ENCODE measurements at regions not wholly inside any gene's neighbourhood (a gene's known extent, or its start where the extent isn't known, plus 50 kb on each side); places are given as distances from the start of the nearest gene placed in this dataset.

- H3K27ac ChIP-seq (ENCODE audit: low read depth in 1 of 2, low read length in 1 of 2) = no peak overlapping the region
- TF ChIP-seq CTCF (IDR thresholded peaks at IDR 0.05; ENCODE audit: control extremely low read depth, extremely low read depth) = no peak
- H3K4me3 ChIP-seq = no peak overlapping the region
- no peaks in the 10 kb centered on the region for H3K36me3 ChIP-seq (ENCODE audit: control insufficient read depth in 4 of 4, insufficient read depth in 4 of 4, low read length in 4 of 4)
- H3K4me1 ChIP-seq (ENCODE audit: control insufficient read depth in 5 of 5, insufficient read depth in 5 of 5, low read length in 5 of 5) = peaks cover 0 to 19% (median 0%) of the 10 kb centered on the region in 5 donors
- ATAC-seq (ENCODE audit: insufficient read depth, low FRiP score) (no peak), DNase-seq (no peak)
- no peaks in the 10 kb centered on the region for H3K9me3 ChIP-seq (ENCODE audit: control insufficient read depth in 4 of 4, insufficient read depth in 3 of 4, low read length in 3 of 4)
- 60 to 76% methylated on average over 2 of the region's 2 CpGs for WGBS, 2 donors
- H3K27me3 ChIP-seq (ENCODE audit: control insufficient read depth in 3 of 3, insufficient read depth in 3 of 3, low read length in 2 of 3) = no peaks in the 10 kb centered on the region
- no peak overlapping the region for H3K9ac ChIP-seq (ENCODE audit: insufficient read depth in 1 of 2, low read length in 2 of 2)
Measured at GRCh38 chr9:26356491-26356890, 536.1 kb downstream of the CAAP1 start.

GRCh38 chr9:26346942-26347477 lies 545.6 kb downstream of the CAAP1 start:
- ATAC-seq (ENCODE audit: insufficient read depth, low FRiP score) (no peak), DNase-seq (no peak)
- H3K4me1 ChIP-seq (ENCODE audit: control insufficient read depth in 5 of 5, insufficient read depth in 5 of 5, low read length in 5 of 5) = no peaks in the 10 kb centered on the region
- H3K9ac ChIP-seq (ENCODE audit: insufficient read depth in 1 of 2, low read length in 2 of 2) = no peak overlapping the region
- H3K27ac ChIP-seq (ENCODE audit: low read depth in 1 of 2, low read length in 1 of 2) = no peak overlapping the region
- H3K27me3 ChIP-seq (ENCODE audit: control insufficient read depth in 3 of 3, insufficient read depth in 3 of 3, low read length in 2 of 3) = no peaks in the 10 kb centered on the region
- 84% methylated on average over 8 of the region's 8 CpGs for WGBS, 2 donors
- no peaks in the 10 kb centered on the region for H3K36me3 ChIP-seq (ENCODE audit: control insufficient read depth in 4 of 4, insufficient read depth in 4 of 4, low read length in 4 of 4)
- no peak overlapping the region for H3K4me3 ChIP-seq
- H3K9me3 ChIP-seq (ENCODE audit: control insufficient read depth in 4 of 4, insufficient read depth in 3 of 4, low read length in 3 of 4) = peaks cover 0 to 3% (median 0%) of the 10 kb centered on the region in 4 donors
- no peak for TF ChIP-seq CTCF (IDR thresholded peaks at IDR 0.05; ENCODE audit: control extremely low read depth, extremely low read depth)

- ATAC-seq (ENCODE audit: insufficient read depth, low FRiP score) = no peak
- no peak overlapping the region for H3K4me3 ChIP-seq
- H3K9ac ChIP-seq (ENCODE audit: insufficient read depth in 1 of 2, low read length in 2 of 2) = no peak overlapping the region
- DNase-seq = no peak
- H3K27ac ChIP-seq (ENCODE audit: low read depth in 1 of 2, low read length in 1 of 2) = no peak overlapping the region
- no peaks in the 10 kb centered on the region for H3K9me3 ChIP-seq (ENCODE audit: control insufficient read depth in 4 of 4, insufficient read depth in 3 of 4, low read length in 3 of 4)
- 77 to 78% methylated on average over 1 of the region's 1 CpG for WGBS, 2 donors
- no peaks in the 10 kb centered on the region for H3K27me3 ChIP-seq (ENCODE audit: control insufficient read depth in 3 of 3, insufficient read depth in 3 of 3, low read length in 2 of 3)
- TF ChIP-seq CTCF (IDR thresholded peaks at IDR 0.05; ENCODE audit: control extremely low read depth, extremely low read depth) = no peak
- H3K4me1 ChIP-seq (ENCODE audit: control insufficient read depth in 5 of 5, insufficient read depth in 5 of 5, low read length in 5 of 5) = no peaks in the 10 kb centered on the region
- no peaks in the 10 kb centered on the region for H3K36me3 ChIP-seq (ENCODE audit: control insufficient read depth in 4 of 4, insufficient read depth in 4 of 4, low read length in 4 of 4)
Measured at GRCh38 chr9:26341545-26341944, 551.1 kb downstream of the CAAP1 start.

GRCh38 chr9:26339796-26340195 lies 552.8 kb downstream of the CAAP1 start:
- no peak for TF ChIP-seq CTCF (IDR thresholded peaks at IDR 0.05; ENCODE audit: control extremely low read depth, extremely low read depth)
- DNase-seq (no peak), ATAC-seq (ENCODE audit: insufficient read depth, low FRiP score) (no peak)
- Histone ChIP-seq H3K9me3 (ENCODE audit: control insufficient read depth in 4 of 4, insufficient read depth in 3 of 4, low read length in 3 of 4) (no peaks in the 10 kb centered on the region), H3K27ac (ENCODE audit: low read depth in 1 of 2, low read length in 1 of 2) (no peak overlapping the region), H3K36me3 (ENCODE audit: control insufficient read depth in 4 of 4, insufficient read depth in 4 of 4, low read length in 4 of 4) (no peaks in the 10 kb centered on the region), H3K9ac (ENCODE audit: insufficient read depth in 1 of 2, low read length in 2 of 2) (no peak overlapping the region), H3K27me3 (ENCODE audit: control insufficient read depth in 3 of 3, insufficient read depth in 3 of 3, low read length in 2 of 3) (no peaks in the 10 kb centered on the region), H3K4me3 (no peak overlapping the region), H3K4me1 (ENCODE audit: control insufficient read depth in 5 of 5, insufficient read depth in 5 of 5, low read length in 5 of 5) (no peaks in the 10 kb centered on the region)
- WGBS, 2 donors = 85 to 90% methylated on average over 5 of the region's 5 CpGs

All from lung (tissue), 11 donors.